Gastroesophageal sphincter (tissue), 4 donors: ENCODE measurements at regions not wholly inside any gene's neighbourhood (a gene's known extent, or its start where the extent isn't known, plus 50 kb on each side); places are given as distances from the start of the nearest gene placed in this dataset.

Experiments used
- ATAC-seq: fragments of 150-250 bp; one replicate; pipeline ENCODE4 v1.9.1; 2016; ENCODE audit warnings: mild to moderate bottlenecking, moderate library complexity
- H3K27ac ChIP-seq, 4 donors: fragments of 200-600 bp; sonication (generic) in 3 of 4; 1 replicate in 3 of 4; 2 replicates in 1 of 4; pipeline ENCODE4 v1.5.1; 2016 to 2019
- H3K27me3 ChIP-seq: fragments of 200-600 bp; sonication (generic); one replicate; pipeline ENCODE4 v1.5.1; 2019
- H3K36me3 ChIP-seq, 2 donors: fragments of 200-600 bp; sonication (generic); one replicate each; pipeline ENCODE4 v1.5.1; 2019; ENCODE audit warnings: control low read depth in 1 of 2
- H3K4me1 ChIP-seq, 3 donors: fragments of 200-600 bp; sonication (generic); 1 replicate in 2 of 3; 2 replicates in 1 of 3; pipeline ENCODE4 v1.5.1; 2016 to 2019; ENCODE audit warnings: control low read depth in 2 of 3
- H3K4me3 ChIP-seq, 2 donors: fragments of 200-600 bp; sonication (generic); one replicate each; pipeline ENCODE4 v1.5.1; 2019; ENCODE audit warnings: mild to moderate bottlenecking in 1 of 2, moderate library complexity in 1 of 2
- H3K9me3 ChIP-seq, 3 donors: fragments of 200-600 bp; sonication (generic); one replicate each; pipeline ENCODE4 v1.5.1; 2017 to 2019; ENCODE audit warnings: control low read depth in 2 of 3
- CTCF ChIP-seq, 4 experiments: fragments of 200-600 bp in 2 of 4; fragments of 450-650 bp in 2 of 4; sonication (generic) in 1 of 4; IDR thresholded peaks; one replicate each; pipeline ENCODE4 v1.5.1; 2017 to 2019; ENCODE audit warnings: antibody characterized with exemption in 4 of 4, mild to moderate bottlenecking in 2 of 4, moderate library complexity in 2 of 4
- EP300 ChIP-seq: sonication (generic); formaldehyde crosslinking; IDR thresholded peaks from one replicate; pipeline ENCODE4 v1.6.1; 2017; ENCODE audit warnings: antibody characterized with exemption, mild to moderate bottlenecking
- POLR2A ChIP-seq, 2 donors: fragments of 450-650 bp; IDR thresholded peaks; one replicate each; pipeline ENCODE4 v1.6.1; 2017; ENCODE audit warnings: antibody characterized with exemption in 2 of 2, mild to moderate bottlenecking in 2 of 2, moderate library complexity in 1 of 2
- POLR2AphosphoS5 ChIP-seq: sonication (generic); formaldehyde crosslinking; IDR thresholded peaks from one replicate; pipeline ENCODE4 v1.6.1; 2017; ENCODE audit warnings: antibody characterized with exemption
- WGBS, 2 donors: methylation state at CpG; one replicate each; pipeline ENCODE4 v1.1.5; 2018; ENCODE audit warnings: low coverage in 1 of 2; 5-methylcytosine and 5-hydroxymethylcytosine counted together

GRCh38 chr6:126640356-126640755 lies 300.4 kb downstream of the CENPW start:
- H3K4me3 ChIP-seq = no peak overlapping the region
- no peaks in the 10 kb centered on the region for H3K36me3 ChIP-seq
- H3K27ac ChIP-seq = no peak overlapping the region
- no peaks in the 10 kb centered on the region for H3K9me3 ChIP-seq
- no peaks in the 10 kb centered on the region for H3K4me1 ChIP-seq
- no peaks in the 10 kb centered on the region for H3K27me3 ChIP-seq
- ATAC-seq = no peak
- no peak for TF ChIP-seq CTCF (IDR thresholded peaks at IDR 0.05)
- TF ChIP-seq EP300 = no peak
- no peak for TF ChIP-seq POLR2A (IDR thresholded peaks at IDR 0.05)
- no peak for TF ChIP-seq POLR2AphosphoS5
- 89% methylated on average over 2 of the region's 2 CpGs; no CpG with 5 or more reads in 1 of the 2 donors for WGBS, 2 donors

- Histone ChIP-seq H3K27me3 (no peaks in the 10 kb centered on the region), H3K36me3 (no peaks in the 10 kb centered on the region), H3K27ac (no peak overlapping the region), H3K4me3 (no peak overlapping the region), H3K9me3 (no peaks in the 10 kb centered on the region), H3K4me1 (no peaks in the 10 kb centered on the region)
- TF ChIP-seq POLR2A (IDR thresholded peaks at IDR 0.05) = no peak
- TF ChIP-seq EP300 = no peak
- no peak for TF ChIP-seq POLR2AphosphoS5
- TF ChIP-seq CTCF (IDR thresholded peaks at IDR 0.05) = no peak
- ATAC-seq = no peak
These were observed 301.0 kb downstream of the CENPW start for GRCh38 chr6:126640921-126641320.

- Histone ChIP-seq H3K9me3 (no peaks in the 10 kb centered on the region), H3K27ac (no peak overlapping the region), H3K27me3 (no peaks in the 10 kb centered on the region), H3K4me3 (no peak overlapping the region), H3K36me3 (no peaks in the 10 kb centered on the region), H3K4me1 (no peaks in the 10 kb centered on the region)
- WGBS, 2 donors = 92 to 93% methylated on average over 1 of the region's 1 CpG
- no peak for ATAC-seq
- no peak for TF ChIP-seq POLR2A (IDR thresholded peaks at IDR 0.05)
- TF ChIP-seq EP300 = no peak
- no peak for TF ChIP-seq POLR2AphosphoS5
- TF ChIP-seq CTCF (IDR thresholded peaks at IDR 0.05) = no peak
These were observed 301.7 kb downstream of the CENPW start for GRCh38 chr6:126641641-126642040.

GRCh38 chr6:126643352-126643751 lies 303.4 kb downstream of the CENPW start:
- 90% methylated on average over 2 to 3 of the region's 33 CpGs for WGBS, 2 donors
- Histone ChIP-seq H3K27me3 (no peaks in the 10 kb centered on the region), H3K36me3 (no peaks in the 10 kb centered on the region), H3K27ac (no peak overlapping the region), H3K4me1 (no peaks in the 10 kb centered on the region), H3K9me3 (no peaks in the 10 kb centered on the region), H3K4me3 (no peak overlapping the region)
- no peak for ATAC-seq
- TF ChIP-seq CTCF (IDR thresholded peaks at IDR 0.05) (no peak), POLR2A (IDR thresholded peaks at IDR 0.05) (no peak), POLR2AphosphoS5 (no peak), EP300 (no peak)

- peaks cover 0 to 7% (median 0%) of the 10 kb centered on the region in 3 donors for H3K9me3 ChIP-seq
- H3K36me3 ChIP-seq = no peaks in the 10 kb centered on the region
- TF ChIP-seq POLR2AphosphoS5 = no peak
- no peak for TF ChIP-seq EP300
- TF ChIP-seq CTCF (IDR thresholded peaks at IDR 0.05) = no peak
- no peak for TF ChIP-seq POLR2A (IDR thresholded peaks at IDR 0.05)
- peaks cover 0 to 9% (median 0%) of the 10 kb centered on the region in 3 donors for H3K4me1 ChIP-seq
- no peak overlapping the region for H3K27ac ChIP-seq
- no peak for ATAC-seq
- H3K27me3 ChIP-seq = no peaks in the 10 kb centered on the region
- 35 to 61% methylated on average over 2 of the region's 2 CpGs for WGBS, 2 donors
- H3K4me3 ChIP-seq = no peak overlapping the region
These were observed 311.0 kb downstream of the CENPW start for GRCh38 chr6:126650931-126651330.
